H1 (cell line): ENCODE measurements at regions not wholly inside any gene's neighbourhood (a gene's known extent, or its start where the extent isn't known, plus 50 kb on each side); places are given as distances from the start of the nearest gene placed in this dataset.

ENCODE experiments used
- CTCF ChIA-PET: fragments of 300-600 bp; sonication (Branson Sonifier 250); formaldehyde crosslinking; loops from one replicate; lab custom pipeline; 2021; ENCODE audit not compliant: partially characterized antibody; lab: Charles Lee
- POLR2A ChIA-PET: fragments of 300-600 bp; sonication (Branson Sonifier 250); formaldehyde crosslinking; loops from one replicate; lab custom pipeline; 2021; ENCODE audit warnings: inconsistent platforms; ENCODE audit not compliant: partially characterized antibody; lab: Charles Lee
- DNase-seq, 2 experiments: peaks; one replicate each; pipeline versions ENCODE4 v3.0.0 to v3.0.0-alpha.2; 2010 to 2022; ENCODE audit warnings: low spot score in 2 of 2, low read depth in 1 of 2, mixed read lengths in 1 of 2
- FAIRE-seq: peaks from 2 replicates; lab custom pipeline; 2011; peaks lifted over from hg19 to GRCh38; lab: Jason Lieb, UNC
- H2AFZ ChIP-seq: 2 replicates; pipeline ENCODE4 v1.8.1; 2012; ENCODE audit warnings: low read length, inconsistent platforms
- H2AK5ac ChIP-seq: 2 replicates; pipeline ENCODE4 v1.6.1; 2013; ENCODE audit warnings: low read depth, low read length
- H2BK120ac ChIP-seq: replicated peaks from 2 replicates; pipeline ENCODE3; 2013; ENCODE audit warnings: low read depth, low read length, inconsistent platforms
- H2BK12ac ChIP-seq: 2 replicates; pipeline ENCODE4 v1.6.1; 2013; ENCODE audit warnings: low read depth, low read length
- H2BK15ac ChIP-seq: 2 replicates; pipeline ENCODE4 v1.6.1; 2013; ENCODE audit warnings: low read length
- H2BK20ac ChIP-seq: 2 replicates; pipeline ENCODE4 v1.6.1; 2013; ENCODE audit warnings: low read length
- H2BK5ac ChIP-seq: 2 replicates; pipeline ENCODE4 v1.6.1; 2013; ENCODE audit warnings: low read depth, low read length
- H3K14ac ChIP-seq: 2 replicates; pipeline ENCODE4 v1.6.1; 2013; ENCODE audit warnings: inconsistent platforms; ENCODE audit not compliant: insufficient read length
- H3K18ac ChIP-seq: 2 replicates; pipeline ENCODE4 v1.6.1; 2013; ENCODE audit warnings: low read length; ENCODE audit errors: extremely low read depth
- H3K23ac ChIP-seq: 2 replicates; pipeline ENCODE4 v1.6.1; 2013; ENCODE audit warnings: inconsistent platforms; ENCODE audit not compliant: insufficient read length
- H3K23me2 ChIP-seq: 2 replicates; pipeline ENCODE4 v1.6.1; 2013; ENCODE audit warnings: low read depth, low read length
- H3K27ac ChIP-seq: 2 replicates; pipeline ENCODE4 v1.6.1; 2011; ENCODE audit warnings: low read depth, low read length, inconsistent platforms
- H3K27me3 ChIP-seq, 4 experiments: replicated peaks in 1 of 4; 1 replicate in 1 of 4; 2 replicates in 3 of 4; pipeline versions ENCODE4 v1.6.1 to v1.8.1; 2011 to 2013; ENCODE audit warnings: low read length in 3 of 4, mild to moderate bottlenecking in 3 of 4, inconsistent platforms in 2 of 4, mixed read lengths in 2 of 4, moderate library complexity in 1 of 4; ENCODE audit not compliant: control insufficient read depth in 3 of 4, insufficient read depth in 3 of 4; ENCODE audit errors: extremely low read depth in 1 of 4
- H3K36me3 ChIP-seq, 4 experiments: 2 replicates each; pipeline versions ENCODE4 v1.6.1 to v1.8.1; 2011 to 2013; ENCODE audit warnings: mild to moderate bottlenecking in 4 of 4, low read length in 3 of 4, moderate library complexity in 2 of 4, control low read depth in 1 of 4, inconsistent platforms in 1 of 4; ENCODE audit not compliant: insufficient read depth in 4 of 4, control insufficient read depth in 2 of 4
- H3K4ac ChIP-seq: replicated peaks from 2 replicates; pipeline ENCODE3; 2013; ENCODE audit warnings: low read length, low read depth, mixed read lengths, inconsistent platforms; ENCODE audit not compliant: insufficient read length
- H3K4me1 ChIP-seq, 4 experiments: replicated peaks in 1 of 4; 1 replicate in 1 of 4; 2 replicates in 3 of 4; pipeline versions ENCODE4 v1.6.1 to v1.8.1; 2011 to 2013; ENCODE audit warnings: low read length in 3 of 4, inconsistent platforms in 2 of 4, mixed read lengths in 1 of 4; ENCODE audit not compliant: insufficient read depth in 4 of 4, control insufficient read depth in 3 of 4
- H3K4me2 ChIP-seq, 2 experiments: 2 replicates each; pipeline versions ENCODE4 v1.6.1 to v1.8.1; 2011 to 2013; ENCODE audit warnings: low read depth in 2 of 2, low read length in 2 of 2, control low read depth in 1 of 2, inconsistent platforms in 1 of 2, mild to moderate bottlenecking in 1 of 2; ENCODE audit not compliant: insufficient read depth in 1 of 2
- H3K4me3 ChIP-seq, 4 experiments: fragments of 200-600, 300-600 bp in 1 of 4; sonication (generic), shearing (Covaris generic), sonication (Bioruptor Twin) in 1 of 4; 2 replicates each; pipeline versions ENCODE4 v1.5.1 to v1.8.1; 2011 to 2016; ENCODE audit warnings: low read length in 4 of 4, low read depth in 3 of 4, control low read depth in 2 of 4, inconsistent platforms in 2 of 4, mild to moderate bottlenecking in 2 of 4, mixed read lengths in 1 of 4, moderate library complexity in 1 of 4; ENCODE audit not compliant: insufficient read depth in 2 of 4; ENCODE audit errors: extremely low read depth in 1 of 4
- H3K56ac ChIP-seq: replicated peaks from 2 replicates; pipeline ENCODE3; 2013; ENCODE audit warnings: low read depth, mild to moderate bottlenecking, mixed read lengths, low read length, inconsistent platforms; ENCODE audit not compliant: insufficient read length
- H3K79me1 ChIP-seq: 2 replicates; pipeline ENCODE4 v1.6.1; 2013; ENCODE audit warnings: low read depth, low read length, control low read depth
- H3K79me2 ChIP-seq, 2 experiments: 2 replicates each; pipeline versions ENCODE4 v1.6.1 to v1.8.1; 2012 to 2013; ENCODE audit warnings: low read length in 2 of 2, mild to moderate bottlenecking in 2 of 2, inconsistent platforms in 1 of 2; ENCODE audit not compliant: insufficient read depth in 2 of 2, control insufficient read depth in 1 of 2
- H3K9ac ChIP-seq, 4 experiments: replicated peaks in 1 of 4; 1 replicate in 1 of 4; 2 replicates in 3 of 4; pipeline versions ENCODE4 v1.6.1 to v1.8.1; 2011 to 2013; ENCODE audit warnings: low read depth in 3 of 4, low read length in 3 of 4, control low read depth in 2 of 4, mild to moderate bottlenecking in 2 of 4, moderate library complexity in 2 of 4, inconsistent platforms in 1 of 4; ENCODE audit errors: extremely low read depth in 1 of 4
- H3K9me3 ChIP-seq, 2 experiments: 2 replicates each; pipeline versions ENCODE4 v1.6.1 to v1.8.1; 2012 to 2013; ENCODE audit warnings: mild to moderate bottlenecking in 2 of 2, moderate library complexity in 2 of 2, control low read depth in 1 of 2, inconsistent platforms in 1 of 2, low read depth in 1 of 2, low read length in 1 of 2, mixed read lengths in 1 of 2; ENCODE audit not compliant: insufficient read depth in 2 of 2
- H4K20me1 ChIP-seq, 2 experiments: replicated peaks in 1 of 2; 2 replicates each; pipeline versions ENCODE3 to v1.8.1; 2011 to 2013; ENCODE audit warnings: inconsistent platforms in 2 of 2, low read length in 2 of 2, mild to moderate bottlenecking in 1 of 2; ENCODE audit not compliant: insufficient read depth in 2 of 2, control insufficient read depth in 1 of 2
- H4K5ac ChIP-seq: 2 replicates; pipeline ENCODE4 v1.6.1; 2013; ENCODE audit warnings: low read length, low read depth, mixed read lengths, inconsistent platforms; ENCODE audit not compliant: insufficient read length
- H4K8ac ChIP-seq: 2 replicates; pipeline ENCODE4 v1.8.0; 2013; ENCODE audit warnings: mild to moderate bottlenecking, moderate library complexity, low read length, inconsistent platforms; ENCODE audit not compliant: insufficient read depth; ENCODE audit errors: extremely low read depth
- H4K91ac ChIP-seq: replicated peaks from 2 replicates; pipeline ENCODE3; 2013; ENCODE audit warnings: low read length, mixed read lengths, inconsistent platforms; ENCODE audit not compliant: insufficient read length
- CBX5 ChIP-seq: fragments of 300-800, 300-1000 bp; sonication (generic); IDR thresholded peaks from 2 replicates; pipeline ENCODE4 v1.7.1; 2016; ENCODE audit warnings: antibody characterized with exemption, low read length, low read depth
- CBX8 ChIP-seq: fragments of 300-800, 300-1000 bp; sonication (generic); IDR thresholded peaks from 2 replicates; pipeline ENCODE4 v1.7.1; 2016; ENCODE audit warnings: low read depth, low read length, borderline replicate concordance
- EGR1 ChIP-seq: IDR thresholded peaks from 2 replicates; pipeline ENCODE4 v1.6.1; 2011; ENCODE audit warnings: low read depth, low read length, borderline replicate concordance
- EP300 ChIP-seq, 2 experiments: IDR thresholded peaks; 1 replicate in 1 of 2; 2 replicates in 1 of 2; pipeline ENCODE4 v1.6.1; 2011 to 2012; ENCODE audit warnings: low read depth in 2 of 2, low read length in 2 of 2, mild to moderate bottlenecking in 2 of 2, borderline replicate concordance in 1 of 2, inconsistent platforms in 1 of 2, moderate library complexity in 1 of 2
- EZH2 ChIP-seq: fragments of 200-600 bp; sonication (generic); IDR thresholded peaks from 2 replicates; pipeline ENCODE4 v1.7.1; 2012; ENCODE audit warnings: low read depth, mild to moderate bottlenecking, moderate library complexity, low read length, inconsistent platforms; ENCODE audit not compliant: severe bottlenecking
- FOSL1 ChIP-seq: IDR thresholded peaks from 2 replicates; pipeline ENCODE4 v1.6.1; 2011; ENCODE audit warnings: mild to moderate bottlenecking, low read depth, low read length, moderate library complexity; ENCODE audit not compliant: insufficient read depth
- NRF1 ChIP-seq: IDR thresholded peaks from 2 replicates; pipeline ENCODE4 v1.6.1; 2011; ENCODE audit warnings: mild to moderate bottlenecking, low read depth, low read length, improper control_type of control experiment
- POLR2A ChIP-seq, 2 experiments: IDR thresholded peaks; 1 replicate in 1 of 2; 2 replicates in 1 of 2; pipeline ENCODE4 v1.6.1; 2011; ENCODE audit warnings: low read depth in 2 of 2, low read length in 2 of 2, mild to moderate bottlenecking in 2 of 2; ENCODE audit errors: control extremely low read depth in 1 of 2
- POU5F1 ChIP-seq: IDR thresholded peaks from 2 replicates; pipeline ENCODE4 v1.6.1; 2011; ENCODE audit warnings: low read depth, mild to moderate bottlenecking, low read length, moderate library complexity
- RAD21 ChIP-seq, 2 experiments: IDR thresholded peaks in 1 of 2; conservative IDR thresholded peaks in 1 of 2; 2 replicates each; pipeline ENCODE4 v1.6.1; 2011; ENCODE audit warnings: low read depth in 2 of 2, low read length in 2 of 2, improper control_type of control experiment in 1 of 2, inconsistent platforms in 1 of 2, mild to moderate bottlenecking in 1 of 2, moderate library complexity in 1 of 2
- SIRT6 ChIP-seq: IDR thresholded peaks from one replicate; pipeline ENCODE4 v1.7.1; 2012; ENCODE audit warnings: low read length, inconsistent platforms
- SUZ12 ChIP-seq: fragments of 200-600 bp; sonication (generic); IDR thresholded peaks from 2 replicates; pipeline ENCODE4 v1.6.1; 2012; ENCODE audit warnings: mild to moderate bottlenecking, inconsistent platforms, low read length, moderate library complexity, mixed read lengths
- WGBS, 2 experiments: shearing (Covaris generic) in 1 of 2; methylation state at CpG; one replicate each; pipeline versions ENCODE4 v1.1.6 to v1.1.7; 2013 to 2015; ENCODE audit warnings: low lambda C conversion rate in 2 of 2, mixed read lengths in 2 of 2, inconsistent platforms in 1 of 2, low coverage in 1 of 2, missing lambda C conversion rate in 1 of 2; ENCODE audit not compliant: insufficient replicate concordance in 2 of 2, insufficient coverage in 1 of 2, insufficient read length in 1 of 2; ENCODE audit errors: extremely low coverage in 1 of 2, missing lambda C conversion rate in 1 of 2; 5-methylcytosine and 5-hydroxymethylcytosine counted together

DNA sequence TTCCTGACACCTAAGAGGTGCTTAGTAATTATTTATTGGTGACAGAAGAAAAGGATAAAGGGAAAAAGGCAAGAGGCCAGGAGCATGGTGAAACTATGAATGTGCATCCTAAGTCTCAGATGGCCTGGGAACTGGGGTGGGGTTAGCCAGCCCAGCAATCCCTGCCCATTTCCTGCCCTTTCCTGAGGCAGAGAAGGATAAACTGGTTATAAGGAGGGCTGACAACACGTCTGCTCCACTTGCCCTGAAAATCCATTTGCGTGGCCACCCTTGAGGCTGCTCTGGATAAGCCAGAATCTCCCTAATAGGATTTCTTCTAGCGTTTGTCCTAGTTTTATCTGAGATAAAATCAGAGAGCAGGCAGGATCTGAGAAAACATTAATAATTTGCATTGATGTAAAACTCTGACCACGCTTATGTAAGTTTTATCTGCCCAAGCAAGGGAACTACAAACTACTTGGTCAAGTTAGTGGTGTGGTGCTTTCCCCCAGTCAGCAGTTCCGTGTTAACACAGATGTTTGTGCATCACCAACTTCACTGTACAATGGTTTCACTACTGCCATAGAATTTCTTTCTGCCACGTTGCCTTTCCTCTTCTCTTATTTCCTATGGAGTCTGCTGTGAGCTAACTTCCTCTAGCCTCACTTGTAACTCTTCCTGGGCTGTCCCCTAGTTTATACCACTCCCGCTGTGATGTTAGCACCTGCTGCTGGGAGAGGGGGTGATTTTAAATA is 392.7 kb downstream of the RPS29 start:
- H2BK12ac ChIP-seq, result no peak overlapping the region
- H4K20me1 ChIP-seq, result no peaks in the 10 kb centered on the region
- no peak overlapping the region for H3K9ac ChIP-seq
- ChIA-PET CTCF (no interaction called here), POLR2A (no interaction called here)
- no peak for TF ChIP-seq POLR2A (IDR thresholded peaks at IDR 0.05; ENCODE audit: control extremely low read depth in 1 of 2, low read depth in 2 of 2, low read length in 2 of 2)
- no peak for TF ChIP-seq EZH2
- TF ChIP-seq SIRT6, result no peak
- no peak for TF ChIP-seq CBX8
- no peak for TF ChIP-seq EGR1
- TF ChIP-seq NRF1, result no peak
- TF ChIP-seq POU5F1, result no peak
- no peak for TF ChIP-seq SUZ12
- no peak for TF ChIP-seq FOSL1
- no peak for TF ChIP-seq RAD21 (IDR thresholded peaks at IDR 0.05 in 1 of 2, conservative IDR thresholded peaks at IDR 0.05 in 1 of 2; ENCODE audit: low read depth in 2 of 2, low read length in 2 of 2)
- no peak for TF ChIP-seq CBX5
- TF ChIP-seq EP300 (IDR thresholded peaks at IDR 0.05; ENCODE audit: borderline replicate concordance in 1 of 2, low read depth in 2 of 2, low read length in 2 of 2), result no peak
- no peak overlapping the region for H4K8ac ChIP-seq
- H2AFZ ChIP-seq, result no peak overlapping the region
- no peak overlapping the region for H3K4me2 ChIP-seq
- no peak overlapping the region for H3K56ac ChIP-seq
- H2BK120ac ChIP-seq, result no peak overlapping the region
- no peak overlapping the region for H3K14ac ChIP-seq
- H3K18ac ChIP-seq, result no peak overlapping the region
- no peak overlapping the region for H4K5ac ChIP-seq
- no peak overlapping the region for H3K4ac ChIP-seq
- FAIRE-seq, result no peak
- H3K23me2 ChIP-seq, result no peaks in the 10 kb centered on the region; the same call in 1 of the 2 replicates
- H3K79me2 ChIP-seq, result no peaks in the 10 kb centered on the region
- no peaks in the 10 kb centered on the region for H3K9me3 ChIP-seq
- H2BK20ac ChIP-seq, result no peak overlapping the region
- H3K4me1 ChIP-seq, result peaks cover 0 to 5% (median 0%) of the 10 kb centered on the region in 4 experiments; a peak in 2 of 7 replicates
- H3K36me3 ChIP-seq, result no peaks in the 10 kb centered on the region
- WGBS, 2 experiments, result 81% methylated on average over 7 of the region's 7 CpGs; no CpG with 5 or more reads in 1 of the 2 experiments
- H3K27ac ChIP-seq, result no peak overlapping the region
- no peak overlapping the region for H2BK15ac ChIP-seq
- H2AK5ac ChIP-seq, result no peak overlapping the region
- H2BK5ac ChIP-seq, result no peak overlapping the region
- no peaks in the 10 kb centered on the region for H3K27me3 ChIP-seq
- no peak overlapping the region for H3K23ac ChIP-seq
- DNase-seq, result no peak
- no peak overlapping the region for H3K4me3 ChIP-seq
- no peak overlapping the region for H4K91ac ChIP-seq
- H3K79me1 ChIP-seq, result no peaks in the 10 kb centered on the region
